Kidney (tissue), 13 donors: ENCODE measurements at regions not wholly inside any gene's neighbourhood (a gene's known extent, or its start where the extent isn't known, plus 50 kb on each side); places are given as distances from the start of the nearest gene placed in this dataset.

ENCODE experiments used
- DNase-seq, 5 donors: peaks; one replicate each; pipeline ENCODE4 v3.0.0-alpha.2; 2013 to 2020
- FAIRE-seq: peaks from 2 replicates; lab custom pipeline; 2012; peaks lifted over from hg19 to GRCh38; lab: Jason Lieb, UNC
- H3K27ac ChIP-seq, 2 donors: one replicate each; pipeline ENCODE4 v1.7.0; 2013; ENCODE audit warnings: low read depth in 2 of 2, low read length in 2 of 2, inconsistent platforms in 1 of 2
- H3K27me3 ChIP-seq: one replicate; pipeline ENCODE4 v1.7.1; 2013; ENCODE audit warnings: low read length, inconsistent platforms; ENCODE audit not compliant: control insufficient read depth, insufficient read depth
- H3K36me3 ChIP-seq, 3 donors: one replicate each; pipeline versions ENCODE4 v1.7.0 to v1.7.1; 2013; ENCODE audit warnings: low read length in 3 of 3, control low read depth in 1 of 3, inconsistent platforms in 1 of 3; ENCODE audit not compliant: insufficient read depth in 3 of 3, control insufficient read depth in 2 of 3
- H3K4me1 ChIP-seq, 3 donors: one replicate each; pipeline versions ENCODE4 v1.7.0 to v1.7.1; 2013; ENCODE audit warnings: low read length in 3 of 3, inconsistent platforms in 1 of 3, low read depth in 1 of 3; ENCODE audit not compliant: control insufficient read depth in 2 of 3, insufficient read depth in 2 of 3
- H3K4me3 ChIP-seq, 3 donors: one replicate each; pipeline versions ENCODE4 v1.7.0 to v1.8.1; 2013; ENCODE audit warnings: low read length in 3 of 3, control low read depth in 1 of 3, inconsistent platforms in 1 of 3
- H3K9ac ChIP-seq, 3 donors: one replicate each; pipeline versions ENCODE4 v1.7.0 to v1.7.1; 2013; ENCODE audit warnings: low read length in 3 of 3, control low read depth in 1 of 3, inconsistent platforms in 1 of 3
- H3K9me3 ChIP-seq, 3 donors: one replicate each; pipeline versions ENCODE4 v1.7.0 to v1.7.1; 2013; ENCODE audit warnings: low read length in 3 of 3, control low read depth in 1 of 3, inconsistent platforms in 1 of 3; ENCODE audit not compliant: control insufficient read depth in 2 of 3, insufficient read depth in 1 of 3
- intact Hi-C: fragments of 100-400 bp; cut with DNase I; formaldehyde crosslinking; loops from one replicate; pipeline ENCODE4 v1.11.1; 2022
- TF ChIP-seq, protein P1 (sequence below): IDR thresholded peaks from 3 replicates; pipeline ENCODE4 v1.5.1; 2012; ENCODE audit warnings: mild to moderate bottlenecking, moderate library complexity, borderline replicate concordance; ENCODE audit not compliant: insufficient read depth; ENCODE audit errors: extremely low read depth
- donor health status: control.
- donor health status: control.
- donor health status: control.
- donor health status: control.
- donor health status: control.
- donor health status: DM: yes; HTN: yes; CAD: no.
- donor health status: Normal renal cell carcinoma (clear cell type).

DNA sequence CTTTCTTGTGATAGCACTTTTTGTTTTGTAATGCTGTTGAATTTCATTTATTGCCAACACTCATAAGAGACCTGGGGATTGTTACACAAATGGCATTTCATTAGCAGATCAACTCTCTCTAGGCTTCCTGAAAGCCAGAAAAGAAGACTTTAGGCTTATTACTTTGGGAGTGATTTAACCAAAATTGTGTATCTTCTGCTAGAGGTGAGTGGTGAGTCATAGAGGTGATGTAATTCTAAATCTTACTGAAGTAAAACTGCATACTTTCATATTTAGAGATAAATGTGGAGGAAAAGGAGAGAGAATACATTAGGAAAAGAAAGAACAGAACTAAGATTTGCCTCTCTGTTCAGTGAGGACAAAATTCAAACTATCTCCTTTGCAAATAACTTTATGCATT lies 304.7 kb upstream of the RGS17 start:
- Histone ChIP-seq H3K4me3 (no peak overlapping the region), H3K9me3 (no peaks in the 10 kb centered on the region), H3K27ac (no peak overlapping the region), H3K27me3 (no peaks in the 10 kb centered on the region), H3K36me3 (no peaks in the 10 kb centered on the region), H3K4me1 (no peaks in the 10 kb centered on the region), H3K9ac (no peak overlapping the region)
- FAIRE-seq (no peak), DNase-seq (no peak)
- intact Hi-C loops = no loop called here
- TF ChIP-seq, protein P1, sequence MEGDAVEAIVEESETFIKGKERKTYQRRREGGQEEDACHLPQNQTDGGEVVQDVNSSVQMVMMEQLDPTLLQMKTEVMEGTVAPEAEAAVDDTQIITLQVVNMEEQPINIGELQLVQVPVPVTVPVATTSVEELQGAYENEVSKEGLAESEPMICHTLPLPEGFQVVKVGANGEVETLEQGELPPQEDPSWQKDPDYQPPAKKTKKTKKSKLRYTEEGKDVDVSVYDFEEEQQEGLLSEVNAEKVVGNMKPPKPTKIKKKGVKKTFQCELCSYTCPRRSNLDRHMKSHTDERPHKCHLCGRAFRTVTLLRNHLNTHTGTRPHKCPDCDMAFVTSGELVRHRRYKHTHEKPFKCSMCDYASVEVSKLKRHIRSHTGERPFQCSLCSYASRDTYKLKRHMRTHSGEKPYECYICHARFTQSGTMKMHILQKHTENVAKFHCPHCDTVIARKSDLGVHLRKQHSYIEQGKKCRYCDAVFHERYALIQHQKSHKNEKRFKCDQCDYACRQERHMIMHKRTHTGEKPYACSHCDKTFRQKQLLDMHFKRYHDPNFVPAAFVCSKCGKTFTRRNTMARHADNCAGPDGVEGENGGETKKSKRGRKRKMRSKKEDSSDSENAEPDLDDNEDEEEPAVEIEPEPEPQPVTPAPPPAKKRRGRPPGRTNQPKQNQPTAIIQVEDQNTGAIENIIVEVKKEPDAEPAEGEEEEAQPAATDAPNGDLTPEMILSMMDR = no peak

DNA sequence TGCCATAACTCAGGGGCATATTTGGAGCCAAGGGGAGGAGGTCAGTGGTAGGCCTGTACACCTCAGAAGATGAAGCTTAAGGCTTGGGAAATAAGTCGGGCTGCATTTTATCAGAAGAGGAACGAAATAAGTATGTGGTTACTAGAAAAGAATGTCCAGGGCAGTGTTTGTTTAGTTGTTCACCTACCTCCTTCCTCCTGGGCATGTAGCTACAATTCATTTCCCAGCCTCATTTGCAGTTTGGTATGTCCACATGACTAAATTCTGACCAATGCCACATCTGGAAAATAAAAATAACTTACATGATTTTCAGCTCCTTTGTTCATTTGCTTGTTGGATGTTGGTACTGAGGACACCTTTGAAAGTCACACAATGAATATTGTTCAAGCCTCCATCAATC lies 294.5 kb upstream of the RGS17 start:
- TF ChIP-seq, protein P1 = no peak
- Histone ChIP-seq H3K9ac (no peak overlapping the region), H3K9me3 (no peaks in the 10 kb centered on the region), H3K4me3 (no peak overlapping the region), H3K27me3 (no peaks in the 10 kb centered on the region), H3K4me1 (no peaks in the 10 kb centered on the region), H3K27ac (no peak overlapping the region), H3K36me3 (no peaks in the 10 kb centered on the region)
- FAIRE-seq (no peak), DNase-seq (no peak)
- intact Hi-C loops = no loop called here

DNA sequence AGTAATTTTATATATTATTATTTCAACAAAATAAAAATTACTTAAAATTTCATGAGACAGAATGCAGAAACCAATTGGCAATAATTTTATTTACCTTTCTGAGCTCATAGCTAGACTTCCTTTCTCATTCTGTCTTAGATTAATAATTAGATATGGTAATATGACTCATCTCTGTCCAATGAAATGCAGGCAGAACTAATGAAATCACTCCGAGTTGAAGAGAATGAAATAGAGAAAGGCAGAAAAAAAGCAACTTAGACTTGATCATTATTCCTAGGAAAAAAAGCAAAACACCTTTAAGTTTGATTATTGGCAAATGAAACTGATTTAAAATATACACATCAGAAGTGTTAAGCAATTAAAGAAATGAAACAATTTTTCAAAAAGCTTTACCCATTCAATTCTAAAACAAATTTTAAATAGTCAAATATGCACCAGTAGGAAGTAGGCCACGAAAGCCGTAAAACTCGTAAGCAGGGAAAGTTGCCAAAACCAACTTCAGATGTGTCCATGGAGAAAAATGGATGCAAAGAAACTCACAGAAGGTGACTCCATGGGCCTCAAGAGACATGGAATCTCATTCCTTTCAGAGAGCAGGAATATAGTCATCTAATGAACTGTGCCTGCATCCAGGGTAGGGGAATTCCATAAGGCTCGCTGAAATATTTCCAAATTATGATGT lies 293.8 kb upstream of the RGS17 start:
- FAIRE-seq = no peak
- intact Hi-C loops = no loop called here

More for the DNA sequence above, 293.8 kb upstream of the RGS17 start:
- H3K27me3 ChIP-seq = no peaks in the 10 kb centered on the region
- no peak overlapping the region for H3K27ac ChIP-seq
- H3K9me3 ChIP-seq = no peaks in the 10 kb centered on the region
- H3K36me3 ChIP-seq = no peaks in the 10 kb centered on the region
- no peak for DNase-seq
- H3K9ac ChIP-seq = no peak overlapping the region
- no peak overlapping the region for H3K4me3 ChIP-seq
- no peaks in the 10 kb centered on the region for H3K4me1 ChIP-seq
- TF ChIP-seq, protein P1 = no peak
